Body of pancreas (tissue), 4 donors: ENCODE measurements at regions not wholly inside any gene's neighbourhood (a gene's known extent, or its start where the extent isn't known, plus 50 kb on each side); places are given as distances from the start of the nearest gene placed in this dataset.

Experiments
- CTCF ChIP-seq, 7 experiments: fragments of 450-650 bp in 4 of 7; fragments of 200-600 bp in 3 of 7; sonication (generic) in 3 of 7; IDR thresholded peaks; one replicate each; pipeline ENCODE4 v1.5.1; 2016 to 2019; ENCODE audit warnings: antibody characterized with exemption in 7 of 7
- POLR2A ChIP-seq, 3 donors: fragments of 450-650 bp; IDR thresholded peaks; one replicate each; pipeline ENCODE4 v1.6.1; 2016; ENCODE audit warnings: antibody characterized with exemption in 3 of 3, mild to moderate bottlenecking in 2 of 3

- TF ChIP-seq CTCF (IDR thresholded peaks at IDR 0.05) (no peak), POLR2A (IDR thresholded peaks at IDR 0.05) (no peak)
Observed at GRCh38 chr2:64840426-64840881, 148.7 kb upstream of the SLC1A4 start.
